CD8-positive, alpha-beta memory T cell (primary cell): ENCODE measurements at regions not wholly inside any gene's neighbourhood (a gene's known extent, or its start where the extent isn't known, plus 50 kb on each side); places are given as distances from the start of the nearest gene placed in this dataset.

ENCODE experiments used
- CTCF ChIA-PET: fragments of 350-600 bp; sonication (Branson Sonifier 250); formaldehyde crosslinking; loops from one replicate; lab custom pipeline; 2021; ENCODE audit warnings: antibody characterized with exemption; lab: Charles Lee
- POLR2A ChIA-PET: fragments of 350-600 bp; sonication (Branson Sonifier 250); formaldehyde crosslinking; loops from one replicate; lab custom pipeline; 2021; ENCODE audit warnings: antibody characterized with exemption; lab: Charles Lee
- DNase-seq, 5 donors: peaks; one replicate each; pipeline versions ENCODE4 v3.0.0 to v3.0.0-alpha.2; 2020 to 2022; ENCODE audit warnings: mixed read lengths in 1 of 5
- H3K27ac ChIP-seq: one replicate; pipeline ENCODE4 v1.7.0; 2013; ENCODE audit warnings: low read depth, mild to moderate bottlenecking, low read length, moderate library complexity
- H3K27me3 ChIP-seq: 2 replicates; pipeline ENCODE4 v1.7.0; 2013; ENCODE audit warnings: low read length, mild to moderate bottlenecking; ENCODE audit not compliant: insufficient read depth, poor library complexity, severe bottlenecking
- H3K36me3 ChIP-seq: 2 replicates; pipeline ENCODE4 v1.7.0; 2013; ENCODE audit warnings: mild to moderate bottlenecking, low read length, moderate library complexity; ENCODE audit not compliant: insufficient read depth
- H3K4me1 ChIP-seq: 2 replicates; pipeline ENCODE4 v1.7.0; 2013; ENCODE audit warnings: mild to moderate bottlenecking, low read length, moderate library complexity; ENCODE audit not compliant: insufficient read depth
- H3K4me3 ChIP-seq: 2 replicates; pipeline ENCODE4 v1.7.0; 2013; ENCODE audit warnings: mild to moderate bottlenecking, low read length
- H3K9me3 ChIP-seq: 2 replicates; pipeline ENCODE4 v1.7.0; 2013; ENCODE audit warnings: mild to moderate bottlenecking, low read length
- H3K27ac Mint-ChIP-seq, 8 donors: one replicate each; pipeline ENCODE4 v1.8.0; 2020 to 2021; ENCODE audit warnings: mixed read lengths in 8 of 8, mild to moderate bottlenecking in 6 of 8, inconsistent platforms in 3 of 8, moderate library complexity in 3 of 8
- H3K27me3 Mint-ChIP-seq, 2 donors: one replicate each; pipeline ENCODE4 v1.8.0; 2020 to 2021; ENCODE audit warnings: mixed read lengths in 2 of 2, mild to moderate bottlenecking in 1 of 2, moderate library complexity in 1 of 2
- H3K36me3 Mint-ChIP-seq, 3 donors: one replicate each; pipeline ENCODE4 v1.8.0; 2020 to 2021; ENCODE audit warnings: mixed read lengths in 3 of 3, inconsistent platforms in 1 of 3, mild to moderate bottlenecking in 1 of 3
- H3K4me1 Mint-ChIP-seq, 3 donors: one replicate each; pipeline ENCODE4 v1.8.0; 2020 to 2021; ENCODE audit warnings: mixed read lengths in 3 of 3, inconsistent platforms in 1 of 3, mild to moderate bottlenecking in 1 of 3
- H3K4me3 Mint-ChIP-seq, 7 donors: one replicate each; pipeline ENCODE4 v1.8.0; 2020 to 2021; ENCODE audit warnings: mixed read lengths in 7 of 7, mild to moderate bottlenecking in 6 of 7, moderate library complexity in 4 of 7, inconsistent platforms in 2 of 7
- H3K9me3 Mint-ChIP-seq, 5 donors: one replicate each; pipeline ENCODE4 v1.8.0; 2020 to 2022; ENCODE audit warnings: mixed read lengths in 5 of 5, mild to moderate bottlenecking in 3 of 5, moderate library complexity in 2 of 5, inconsistent platforms in 1 of 5

DNA sequence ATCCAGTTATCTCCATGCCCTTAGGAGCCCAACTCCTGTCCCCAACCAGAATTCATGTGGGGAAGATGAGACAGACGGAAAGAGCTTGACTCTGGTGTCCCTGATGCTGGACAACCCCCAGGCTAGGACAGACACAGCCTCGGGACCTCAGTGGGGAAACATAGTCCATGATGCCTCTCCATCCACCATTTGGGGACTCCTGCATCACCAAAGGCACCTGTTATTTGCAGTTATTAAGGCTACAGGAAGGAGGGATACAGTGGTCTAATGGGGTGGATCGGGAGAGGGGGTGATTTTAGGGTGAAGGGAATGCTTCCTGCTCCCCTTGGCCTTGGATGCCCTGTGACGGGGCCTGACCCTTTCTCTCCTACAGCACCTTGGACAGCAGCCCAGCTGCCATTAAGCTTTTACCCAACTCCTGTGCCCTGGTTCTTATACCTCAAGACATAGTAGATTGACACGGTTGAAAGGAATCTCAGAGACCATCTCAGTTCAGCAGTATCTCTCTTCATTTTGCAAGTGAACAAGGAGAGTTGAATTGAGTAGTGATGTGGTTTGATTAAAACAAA lies 111.6 kb downstream of the MATN1 start:
- CTCF ChIA-PET: no interaction called here
- no peaks in the 10 kb centered on the region for H3K27me3 ChIP-seq
- Mint-ChIP-seq H3K4me3 (no peak overlapping the region), H3K9me3 (no peaks in the 10 kb centered on the region), H3K27ac (no peak overlapping the region), H3K4me1 (no peaks in the 10 kb centered on the region), H3K27me3 (peaks cover 19 to 59% of the 10 kb centered on the region in 2 donors), H3K36me3 (peaks cover 0 to 2% (median 0%) of the 10 kb centered on the region in 3 donors)
- POLR2A ChIA-PET: no interaction called here
- no peak for DNase-seq
- H3K36me3 ChIP-seq: no peaks in the 10 kb centered on the region
- H3K27ac ChIP-seq: no peak overlapping the region
- no peaks in the 10 kb centered on the region for H3K9me3 ChIP-seq
- H3K4me3 ChIP-seq: no peak overlapping the region
- H3K4me1 ChIP-seq: no peaks in the 10 kb centered on the region

DNA sequence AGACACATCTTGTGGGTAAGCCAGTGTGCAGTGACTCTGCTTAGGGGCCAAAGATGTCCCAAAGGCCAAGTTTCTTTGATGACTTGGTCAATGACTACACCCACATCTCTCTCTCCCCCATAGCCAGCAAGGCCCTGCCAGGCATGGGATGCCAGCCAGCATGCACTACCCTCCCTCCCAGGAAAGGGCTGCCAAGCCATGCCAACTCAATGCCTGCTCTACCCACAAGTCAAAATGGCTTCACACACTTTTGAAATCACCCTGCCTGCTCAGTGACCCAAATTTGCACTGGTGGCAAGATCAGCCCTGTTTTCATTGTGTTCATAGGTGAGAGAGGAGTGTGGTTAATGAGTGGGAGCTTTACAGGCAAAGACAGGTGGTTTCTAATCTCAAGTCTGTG lies 112.5 kb downstream of the MATN1 start:
- peaks cover 0 to 2% (median 0%) of the 10 kb centered on the region in 3 donors for H3K36me3 Mint-ChIP-seq
- no peaks in the 10 kb centered on the region for H3K9me3 ChIP-seq
- H3K27ac ChIP-seq: no peak overlapping the region
- CTCF ChIA-PET: no interaction called here
- H3K4me1 Mint-ChIP-seq: no peaks in the 10 kb centered on the region
- no peaks in the 10 kb centered on the region for H3K4me1 ChIP-seq
- H3K4me3 Mint-ChIP-seq: no peak overlapping the region
- no peak overlapping the region for H3K27ac Mint-ChIP-seq
- DNase-seq: no peak
- no peaks in the 10 kb centered on the region for H3K9me3 Mint-ChIP-seq
- POLR2A ChIA-PET: no interaction called here
- H3K27me3 ChIP-seq: no peaks in the 10 kb centered on the region
- H3K27me3 Mint-ChIP-seq: peaks cover 14 to 55% of the 10 kb centered on the region in 2 donors
- no peak overlapping the region for H3K4me3 ChIP-seq
- H3K36me3 ChIP-seq: no peaks in the 10 kb centered on the region

DNA sequence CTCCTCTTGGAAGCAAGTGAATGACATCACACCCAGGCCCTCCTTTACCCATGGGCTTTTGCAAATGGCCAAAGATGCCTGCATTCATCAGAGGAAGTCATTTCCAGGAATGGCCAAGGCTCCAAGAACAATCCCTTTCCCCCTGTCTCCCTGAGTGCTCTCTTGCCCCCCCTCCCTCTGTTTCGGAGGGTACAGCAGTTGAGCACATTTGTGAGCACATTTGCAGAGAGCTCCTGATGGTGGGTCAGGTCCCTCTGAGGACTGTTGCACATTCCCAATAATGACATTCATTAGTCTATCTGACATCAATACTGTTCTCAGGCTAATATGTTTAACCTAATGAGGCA lies 113.4 kb downstream of the MATN1 start:
- POLR2A ChIA-PET: interaction anchor here (0.6 kb wide), 1 partner anchor 170 kb away, joined by 6 read pairs; no protein-coding TSS in a partner anchor
- Histone ChIP-seq H3K27me3 (no peaks in the 10 kb centered on the region), H3K27ac (no peak overlapping the region), H3K9me3 (no peaks in the 10 kb centered on the region), H3K4me1 (no peaks in the 10 kb centered on the region), H3K4me3 (no peak overlapping the region), H3K36me3 (no peaks in the 10 kb centered on the region)
- Mint-ChIP-seq H3K4me3 (no peak overlapping the region), H3K4me1 (no peaks in the 10 kb centered on the region), H3K27me3 (peaks cover 10 to 55% of the 10 kb centered on the region in 2 donors), H3K36me3 (peaks cover 0 to 2% (median 0%) of the 10 kb centered on the region in 3 donors), H3K9me3 (no peaks in the 10 kb centered on the region), H3K27ac (no peak overlapping the region)
- DNase-seq: no peak
- CTCF ChIA-PET: no interaction called here

DNA sequence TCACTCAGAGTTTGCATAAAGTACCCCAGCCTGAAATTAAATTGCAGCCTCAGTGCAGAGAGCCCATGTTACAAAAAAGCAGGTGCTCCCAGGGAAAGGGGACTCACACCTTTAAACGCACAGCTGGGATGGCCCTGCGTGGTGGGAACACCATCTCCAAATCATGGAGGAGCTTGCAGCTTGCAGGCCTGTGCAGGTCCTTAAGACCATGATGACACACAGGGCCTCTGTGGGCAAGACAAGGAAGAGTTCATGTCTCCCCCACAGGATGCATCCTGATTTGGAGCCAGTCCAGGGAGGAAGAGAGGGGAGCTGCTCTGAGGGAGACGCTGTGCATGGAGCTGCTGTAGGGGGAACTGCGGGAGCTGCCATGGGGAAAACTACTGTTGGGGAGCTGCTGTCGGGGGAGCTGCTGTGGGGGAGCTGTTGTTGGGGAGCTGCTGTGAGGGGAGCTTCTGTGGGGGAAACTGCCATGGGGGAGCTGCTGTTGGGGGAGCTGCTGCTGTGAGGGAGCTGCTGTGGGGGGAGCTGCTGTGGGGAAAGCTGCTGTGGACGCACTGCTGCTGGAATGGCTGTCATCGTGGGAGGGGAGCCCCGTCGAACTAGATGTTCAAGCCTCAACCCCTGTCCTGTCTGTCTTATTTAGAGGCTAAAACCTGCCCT lies 113.9 kb downstream of the MATN1 start:
- Histone ChIP-seq H3K4me1 (no peaks in the 10 kb centered on the region), H3K27me3 (no peaks in the 10 kb centered on the region), H3K4me3 (no peak overlapping the region), H3K27ac (no peak overlapping the region), H3K36me3 (no peaks in the 10 kb centered on the region), H3K9me3 (no peaks in the 10 kb centered on the region)
- POLR2A ChIA-PET: no interaction called here
- DNase-seq: no peak
- Mint-ChIP-seq H3K36me3 (no peaks in the 10 kb centered on the region), H3K4me1 (no peaks in the 10 kb centered on the region), H3K9me3 (no peaks in the 10 kb centered on the region), H3K4me3 (no peak overlapping the region), H3K27ac (no peak overlapping the region), H3K27me3 (peaks cover 7 to 58% of the 10 kb centered on the region in 2 donors)
- CTCF ChIA-PET: no interaction called here

DNA sequence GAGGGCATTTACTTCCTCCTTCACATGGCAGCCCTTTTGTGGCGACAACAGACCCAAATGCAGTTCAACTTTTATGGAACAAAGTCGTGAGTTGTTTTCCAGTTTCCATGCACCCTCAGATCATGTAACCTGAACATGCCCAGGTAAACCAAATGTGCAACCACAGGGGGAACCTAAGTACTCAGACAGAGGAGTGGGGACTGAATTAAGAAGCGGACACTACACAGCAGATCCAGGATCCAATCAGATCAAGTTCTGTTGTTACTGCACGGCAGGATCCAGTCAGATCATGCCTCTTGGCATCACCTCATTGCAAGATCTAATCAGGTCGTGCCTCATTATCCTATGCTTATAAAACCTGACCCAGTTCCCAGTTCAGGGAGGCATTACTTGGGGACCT lies 115.7 kb downstream of the MATN1 start:
- H3K9me3 Mint-ChIP-seq: no peaks in the 10 kb centered on the region
- no peaks in the 10 kb centered on the region for H3K36me3 ChIP-seq
- H3K27me3 Mint-ChIP-seq: peaks cover 9 to 52% of the 10 kb centered on the region in 2 donors
- H3K27me3 ChIP-seq: no peaks in the 10 kb centered on the region
- H3K9me3 ChIP-seq: no peaks in the 10 kb centered on the region
- H3K4me1 ChIP-seq: no peaks in the 10 kb centered on the region
- H3K27ac ChIP-seq: no peak overlapping the region
- H3K4me1 Mint-ChIP-seq: no peaks in the 10 kb centered on the region
- POLR2A ChIA-PET: no interaction called here
- H3K36me3 Mint-ChIP-seq: no peaks in the 10 kb centered on the region
- no peak overlapping the region for H3K4me3 ChIP-seq
- CTCF ChIA-PET: no interaction called here
- H3K27ac Mint-ChIP-seq: peak overlapping the region in 1 of 8 donors; percentile 58
- no peak for DNase-seq
- H3K4me3 Mint-ChIP-seq: no peak overlapping the region

GRCh38 chr1:30606166-30606565 lies 117.2 kb downstream of the MATN1 start:
- no peak overlapping the region for H3K4me3 Mint-ChIP-seq
- H3K36me3 Mint-ChIP-seq: no peaks in the 10 kb centered on the region
- H3K36me3 ChIP-seq: no peaks in the 10 kb centered on the region
- no peaks in the 10 kb centered on the region for H3K9me3 ChIP-seq
- peaks cover 13 to 62% of the 10 kb centered on the region in 2 donors for H3K27me3 Mint-ChIP-seq
- H3K4me1 ChIP-seq: no peaks in the 10 kb centered on the region
- H3K4me1 Mint-ChIP-seq: no peaks in the 10 kb centered on the region
- H3K27ac Mint-ChIP-seq: no peak overlapping the region
- no peaks in the 10 kb centered on the region for H3K27me3 ChIP-seq
- H3K9me3 Mint-ChIP-seq: no peaks in the 10 kb centered on the region
- ChIA-PET CTCF (no interaction called here), POLR2A (no interaction called here)
- no peak for DNase-seq
- H3K4me3 ChIP-seq: no peak overlapping the region
- H3K27ac ChIP-seq: no peak overlapping the region

DNA sequence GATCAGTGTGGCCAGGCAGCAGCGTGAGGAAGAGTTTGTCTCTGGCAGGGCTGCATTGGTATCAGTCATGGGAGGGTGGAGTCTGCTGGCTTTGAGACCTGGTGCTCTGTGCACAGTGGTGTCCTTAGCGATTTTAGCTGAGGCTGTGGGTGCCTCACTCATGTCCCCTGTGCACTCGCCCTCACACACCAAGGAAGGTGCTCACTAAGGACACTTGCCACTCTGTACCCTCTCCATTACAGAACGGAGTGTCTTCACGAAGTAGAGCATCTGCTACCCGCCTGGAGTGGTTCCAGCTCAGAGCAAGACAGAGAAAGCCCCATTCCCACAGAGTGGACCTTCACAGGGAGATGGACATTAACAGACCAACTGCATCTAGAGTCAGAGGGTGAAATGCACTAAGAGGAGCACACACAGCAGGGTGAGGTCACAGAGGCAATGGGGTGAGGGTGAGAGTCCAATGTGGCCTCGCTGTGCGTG lies 117.9 kb downstream of the MATN1 start:
- H3K4me3 ChIP-seq: no peak overlapping the region
- CTCF ChIA-PET: no interaction called here
- H3K27ac ChIP-seq: no peak overlapping the region
- no peak for DNase-seq
- H3K4me3 Mint-ChIP-seq: no peak overlapping the region
- no peaks in the 10 kb centered on the region for H3K27me3 ChIP-seq
- H3K4me1 ChIP-seq: no peaks in the 10 kb centered on the region
- no peaks in the 10 kb centered on the region for H3K36me3 Mint-ChIP-seq
- POLR2A ChIA-PET: no interaction called here
- no peaks in the 10 kb centered on the region for H3K36me3 ChIP-seq
- H3K27ac Mint-ChIP-seq: no peak overlapping the region
- H3K27me3 Mint-ChIP-seq: peaks cover 13 to 65% of the 10 kb centered on the region in 2 donors
- no peaks in the 10 kb centered on the region for H3K9me3 Mint-ChIP-seq
- no peaks in the 10 kb centered on the region for H3K4me1 Mint-ChIP-seq
- H3K9me3 ChIP-seq: no peaks in the 10 kb centered on the region

DNA sequence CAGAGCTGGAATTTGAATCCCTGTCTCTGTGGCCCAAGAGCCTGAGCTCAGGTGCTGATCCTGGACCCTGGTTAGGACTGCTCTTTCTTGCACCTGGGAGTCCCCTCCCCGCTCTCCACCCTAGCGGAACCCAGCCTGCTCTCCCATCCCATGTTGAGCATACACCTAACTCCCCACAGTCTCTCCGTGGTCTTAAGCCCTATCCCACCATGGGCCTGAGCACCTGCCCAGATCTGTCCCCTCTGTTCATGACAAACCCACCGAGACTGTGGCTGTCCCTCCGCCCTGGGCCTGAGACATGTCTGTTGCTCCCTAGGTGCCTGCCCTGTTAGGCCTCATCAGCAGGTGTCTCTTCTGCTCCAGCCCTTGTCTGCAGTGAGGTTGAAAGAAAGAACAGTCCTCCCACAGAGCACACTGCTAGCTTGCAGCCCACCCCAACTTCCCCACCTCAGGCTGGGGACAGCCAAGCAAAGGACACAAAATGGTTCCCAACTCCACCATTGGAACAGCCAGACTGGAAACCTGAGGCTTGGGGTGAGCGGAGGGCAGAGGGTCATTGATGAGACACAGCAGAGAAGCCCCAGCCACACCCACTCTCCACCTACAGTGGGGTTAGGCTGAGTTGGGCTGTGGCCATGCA lies 118.5 kb downstream of the MATN1 start:
- H3K27ac Mint-ChIP-seq: no peak overlapping the region
- H3K4me1 ChIP-seq: no peaks in the 10 kb centered on the region
- ChIA-PET POLR2A (no interaction called here), CTCF (no interaction called here)
- H3K9me3 ChIP-seq: no peaks in the 10 kb centered on the region
- no peak overlapping the region for H3K27ac ChIP-seq
- no peak overlapping the region for H3K4me3 ChIP-seq
- DNase-seq: no peak
- no peaks in the 10 kb centered on the region for H3K27me3 ChIP-seq
- H3K36me3 ChIP-seq: no peaks in the 10 kb centered on the region
- H3K27me3 Mint-ChIP-seq: peaks cover 19 to 60% of the 10 kb centered on the region in 2 donors
- no peaks in the 10 kb centered on the region for H3K4me1 Mint-ChIP-seq
- no peaks in the 10 kb centered on the region for H3K36me3 Mint-ChIP-seq
- H3K9me3 Mint-ChIP-seq: no peaks in the 10 kb centered on the region
- H3K4me3 Mint-ChIP-seq: no peak overlapping the region
